HCEC 1CT (cell line): ENCODE measurements at regions not wholly inside any gene's neighbourhood (a gene's known extent, or its start where the extent isn't known, plus 50 kb on each side); places are given as distances from the start of the nearest gene placed in this dataset.
"Not testable (repeated sequence)": the region's sequence is repeated elsewhere in the genome, so short reads cannot be mapped to it uniquely, and the experiment has no call there.

ENCODE experiments used
- DNase-seq: peaks from one replicate; pipeline ENCODE4 v3.0.0-alpha.2; 2017

DNA sequence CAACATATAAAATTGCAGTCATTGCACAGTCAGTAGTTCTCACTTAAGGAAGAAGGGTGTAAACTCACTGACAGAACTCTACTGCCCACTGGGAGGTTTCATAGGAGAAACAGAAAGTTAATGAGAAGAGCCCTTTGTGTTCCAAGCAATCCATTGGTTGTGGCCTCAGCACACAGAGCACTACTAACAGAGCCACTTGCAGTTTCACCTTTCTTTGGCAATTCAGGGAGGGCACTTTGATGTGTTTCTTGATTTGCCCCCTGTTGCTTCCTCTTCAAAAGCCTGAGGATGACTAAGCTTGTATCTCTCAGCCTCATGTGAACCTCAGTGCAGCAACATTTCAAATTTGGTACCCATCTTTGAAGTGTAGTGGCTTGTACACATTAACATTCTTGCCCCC is 409.4 kb downstream of the DMRTA1 start:
- no peak for DNase-seq

DNA sequence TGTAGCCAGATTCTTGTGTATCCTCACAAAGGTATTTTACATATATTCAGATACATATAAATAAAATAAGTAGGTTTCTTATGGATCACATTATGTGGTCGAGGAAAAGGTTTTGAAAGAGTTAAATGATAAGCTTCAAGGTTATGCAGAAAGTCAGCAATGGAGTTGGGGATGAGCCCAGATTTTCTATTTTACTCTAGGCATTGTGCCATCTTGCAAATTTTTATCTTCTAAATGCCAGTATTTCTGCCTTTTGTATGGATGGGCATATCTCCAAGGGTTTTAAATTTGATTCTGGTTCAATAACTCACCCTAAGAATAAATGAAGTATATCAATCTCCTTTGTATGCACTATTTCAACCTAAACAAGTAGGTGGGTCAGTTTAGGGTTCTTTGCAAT is 410.7 kb downstream of the DMRTA1 start:
- DNase-seq: no peak

DNA sequence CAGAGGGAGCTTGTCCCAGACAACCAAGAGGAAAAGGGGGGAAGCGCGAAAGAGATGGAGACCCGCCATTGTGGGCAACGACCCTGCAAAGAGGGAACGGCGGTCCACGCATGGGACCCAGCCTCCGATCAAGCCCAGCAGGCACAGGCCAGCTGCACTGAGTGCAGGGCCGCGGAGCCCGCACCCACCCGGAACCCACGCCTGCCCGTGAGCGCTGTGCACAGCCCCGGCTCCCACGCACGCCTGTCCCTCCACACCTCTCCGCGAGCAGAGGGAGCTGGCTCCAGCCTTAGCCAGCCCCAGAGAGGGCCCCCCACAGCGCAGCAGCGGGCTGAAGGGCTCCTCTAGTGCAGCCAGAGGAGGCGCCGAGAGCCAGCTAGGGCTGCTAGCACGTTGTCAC is 416.5 kb downstream of the DMRTA1 start:
- DNase-seq: no peak

DNA sequence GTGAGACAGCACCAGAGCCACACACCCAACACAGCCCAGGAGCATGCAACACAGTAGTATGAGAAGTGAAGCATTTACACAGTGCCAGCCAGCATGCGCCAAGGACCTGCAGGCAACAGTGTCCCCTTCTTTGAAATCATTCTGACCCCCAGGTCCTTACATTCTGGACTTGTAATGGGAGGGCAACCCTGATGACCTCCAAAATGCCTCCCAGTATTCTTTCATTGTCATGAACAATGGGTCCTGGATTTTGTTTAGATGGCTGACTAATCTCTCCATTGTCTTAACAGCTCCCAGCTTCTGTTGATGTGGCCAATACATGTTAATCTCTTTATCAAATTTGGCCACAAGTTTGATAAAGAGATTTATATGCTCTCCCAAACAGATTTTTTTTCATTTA is 417.1 kb downstream of the DMRTA1 start:
- no peak for DNase-seq

DNA sequence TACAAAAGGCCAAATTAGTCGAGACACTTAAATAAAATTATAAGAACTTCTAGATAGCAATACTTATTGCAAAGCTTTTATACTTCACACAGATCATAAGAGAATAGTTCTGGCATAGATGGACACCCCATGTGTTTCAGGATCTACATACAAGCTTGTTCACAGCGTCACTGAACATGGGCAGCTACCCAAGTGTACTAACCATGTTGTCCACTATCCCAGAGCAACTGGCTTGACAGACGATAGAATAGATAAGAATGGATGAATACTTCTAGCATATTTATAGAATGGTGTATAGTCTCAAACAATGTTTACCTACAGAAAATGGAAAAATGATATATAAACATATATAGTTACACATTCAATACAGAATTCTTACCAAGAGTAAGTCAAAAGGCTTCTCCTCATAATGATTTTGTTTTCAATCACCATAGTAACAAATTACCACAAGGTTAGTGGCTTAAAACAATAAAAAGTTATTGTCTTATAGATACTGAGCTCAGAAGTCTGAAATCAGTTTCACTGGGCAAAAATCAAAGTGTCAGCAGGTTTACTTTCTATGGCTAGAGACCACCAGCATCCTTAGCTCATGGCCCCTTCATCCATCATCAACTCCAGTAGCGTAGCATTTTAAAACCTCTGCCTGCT is 446.7 kb downstream of the DMRTA1 start:
- no peak for DNase-seq

DNA sequence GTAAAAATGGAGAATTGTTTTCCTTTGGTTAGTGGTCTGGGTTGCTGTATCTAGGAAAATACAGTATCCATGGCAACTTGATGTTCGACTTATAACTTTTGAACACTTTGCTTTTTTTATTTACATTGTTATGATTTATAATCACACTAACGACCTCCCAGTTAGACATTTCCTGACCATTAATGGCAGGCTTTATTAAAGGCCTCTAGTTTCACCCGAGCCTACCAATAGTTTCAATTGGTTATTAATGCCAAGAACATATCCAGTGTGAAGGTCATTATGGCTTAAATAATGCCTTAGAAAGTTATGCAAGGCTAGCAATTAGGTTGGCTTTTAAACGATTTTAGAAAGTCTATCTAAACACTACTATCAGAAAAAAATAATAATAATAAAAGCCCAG is 452.0 kb downstream of the DMRTA1 start:
- DNase-seq: no peak

DNA sequence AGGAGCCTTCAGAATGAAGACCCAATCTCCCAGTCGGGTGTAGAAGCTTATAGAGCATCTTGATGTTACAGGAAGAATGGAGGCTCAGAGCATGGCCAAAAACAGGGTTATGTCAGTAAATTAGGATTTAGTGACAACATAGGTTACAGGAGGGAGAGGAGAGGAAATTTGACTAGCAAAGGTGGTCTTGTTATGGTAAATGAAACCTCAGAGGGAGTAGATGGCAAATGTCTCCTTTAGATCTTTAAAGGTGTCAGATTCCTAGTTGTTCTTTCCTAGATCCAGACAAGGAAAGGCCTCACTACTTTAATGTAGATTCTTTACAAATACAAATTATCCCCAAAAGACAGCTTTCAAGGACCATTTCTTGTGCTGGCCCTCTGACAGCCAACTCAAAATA is 465.0 kb downstream of the DMRTA1 start:
- no peak for DNase-seq

DNA sequence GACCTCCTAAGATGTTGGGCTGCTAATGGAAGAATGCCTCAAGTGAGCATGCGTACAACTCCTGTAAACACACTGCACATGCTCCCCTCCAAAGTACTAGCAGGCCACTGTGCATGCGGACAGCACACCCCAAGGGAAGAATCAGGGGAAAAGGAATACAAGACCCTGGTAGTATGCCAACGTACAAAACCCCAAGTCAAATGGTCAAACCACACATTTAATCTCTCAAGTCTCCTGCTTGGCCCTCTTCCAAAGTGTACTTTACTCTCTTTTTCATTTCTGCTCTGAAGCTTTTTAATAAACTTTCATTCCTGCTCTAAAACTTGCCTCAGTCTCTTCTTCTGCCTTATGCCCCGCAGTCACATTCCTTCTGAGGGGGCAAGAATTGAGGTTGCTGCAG is 466.4 kb downstream of the DMRTA1 start:
- DNase-seq: no peak

DNA sequence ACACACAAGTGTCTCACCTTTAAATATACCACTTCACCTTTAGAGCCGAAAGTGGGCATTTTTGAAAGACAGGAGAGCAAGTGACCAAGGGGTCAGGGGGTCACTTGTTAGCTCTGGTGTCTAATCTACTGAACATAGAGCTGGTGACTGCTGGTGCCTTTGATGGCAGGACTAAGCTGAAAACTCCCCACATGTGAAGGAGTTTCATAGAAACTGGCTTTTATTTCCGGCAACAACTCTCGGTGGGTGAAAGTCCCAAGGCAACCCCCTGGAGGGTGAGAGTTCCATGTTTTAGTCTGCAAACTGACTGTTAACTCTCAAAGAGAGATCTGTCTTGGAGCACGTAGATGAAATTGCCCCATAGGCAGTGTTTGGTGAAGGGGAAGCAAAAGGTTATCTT is 466.9 kb downstream of the DMRTA1 start:
- DNase-seq: no peak

DNA sequence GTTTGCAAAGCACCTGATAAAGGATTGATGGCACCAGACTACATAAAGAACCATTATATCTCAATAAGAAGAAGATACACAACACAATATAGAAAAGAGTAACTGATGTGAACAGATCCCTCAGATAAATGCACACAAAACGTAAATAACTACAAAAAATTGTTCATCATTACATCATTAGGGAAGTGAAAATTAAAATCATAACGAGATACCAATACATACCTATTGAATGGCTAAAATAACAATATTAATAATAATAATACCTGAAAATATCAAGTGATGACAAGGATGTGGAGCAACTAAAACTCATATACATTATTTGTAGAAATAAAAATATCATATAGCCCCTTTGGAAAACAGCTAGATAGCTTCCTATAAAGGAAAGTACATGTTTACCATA is 469.5 kb downstream of the DMRTA1 start:
- no peak for DNase-seq

DNA sequence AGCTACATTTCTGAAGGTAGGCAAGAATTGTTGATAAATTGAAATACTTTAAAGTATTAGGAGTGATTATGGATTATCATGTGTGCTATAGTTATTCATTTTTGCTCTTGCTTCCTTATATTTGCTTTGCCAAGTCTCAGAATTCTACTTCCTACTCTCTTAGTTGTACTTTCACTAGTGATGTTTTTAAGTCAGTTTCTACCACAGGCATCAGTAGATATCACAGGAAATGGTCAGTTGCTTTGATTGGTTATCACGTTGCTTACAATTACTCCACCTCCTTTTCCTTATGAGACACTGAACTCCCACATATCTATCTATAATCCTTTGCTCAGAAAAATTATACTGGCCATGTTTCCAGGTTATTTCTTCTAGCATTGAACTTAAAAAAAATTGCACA is 472.8 kb downstream of the DMRTA1 start:
- DNase-seq: no peak

DNA sequence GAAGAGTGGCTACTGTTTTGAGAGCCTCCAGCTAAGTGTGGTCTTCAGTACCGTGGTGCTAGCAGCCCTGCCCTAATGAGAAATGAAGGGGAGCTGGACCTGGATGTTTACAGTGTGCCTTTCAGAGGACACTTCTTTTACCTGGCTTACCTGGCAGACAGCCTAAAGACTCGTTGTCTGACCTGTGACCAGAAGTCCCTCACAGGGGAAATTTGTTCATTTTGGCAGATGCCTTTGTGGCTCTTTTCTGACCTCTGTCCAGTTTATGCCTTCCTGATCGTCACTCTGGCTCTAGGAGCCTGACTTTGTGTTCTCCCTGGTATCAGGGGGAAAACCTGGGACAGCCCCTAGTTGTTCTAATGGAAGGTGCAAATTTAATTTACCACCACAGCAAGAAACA is 475.1 kb downstream of the DMRTA1 start:
- no peak for DNase-seq

DNA sequence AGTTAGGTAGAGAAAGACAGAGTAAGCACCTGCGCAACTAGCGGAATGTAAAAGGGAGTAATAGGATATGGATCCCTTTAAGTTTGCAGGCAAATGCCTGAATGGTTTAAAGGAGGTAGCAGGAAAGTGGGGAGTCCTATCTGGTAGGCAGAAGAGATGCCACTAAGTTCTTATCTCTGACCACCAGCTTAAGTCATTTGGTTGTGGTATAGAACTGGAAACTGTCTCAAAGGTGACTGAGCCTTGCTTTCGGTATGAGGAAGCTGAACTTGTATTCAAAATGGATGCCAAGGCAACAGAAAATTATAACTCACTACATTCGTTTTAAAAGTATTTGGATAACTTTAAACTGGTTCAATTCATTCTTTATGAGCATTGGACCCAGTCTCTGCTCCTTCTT is 475.6 kb downstream of the DMRTA1 start:
- no peak for DNase-seq

DNA sequence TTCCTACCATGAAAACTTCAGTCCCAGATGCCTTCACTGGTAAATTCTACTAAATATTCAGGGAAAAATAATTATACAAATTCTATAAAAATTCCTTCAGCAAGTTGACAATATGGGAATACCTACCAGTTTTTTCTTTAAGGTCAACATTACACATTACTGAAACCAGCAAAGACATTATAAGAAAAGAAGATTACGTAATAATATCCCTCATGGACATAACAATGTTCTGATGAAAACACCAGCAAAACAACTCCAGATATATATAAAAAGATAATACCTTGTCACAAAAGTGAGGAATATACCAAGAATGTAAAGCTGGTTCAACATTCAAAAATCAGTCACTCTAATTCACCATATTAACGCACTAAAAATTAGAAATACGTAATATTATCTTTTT is 507.9 kb downstream of the DMRTA1 start:
- no peak for DNase-seq

DNA sequence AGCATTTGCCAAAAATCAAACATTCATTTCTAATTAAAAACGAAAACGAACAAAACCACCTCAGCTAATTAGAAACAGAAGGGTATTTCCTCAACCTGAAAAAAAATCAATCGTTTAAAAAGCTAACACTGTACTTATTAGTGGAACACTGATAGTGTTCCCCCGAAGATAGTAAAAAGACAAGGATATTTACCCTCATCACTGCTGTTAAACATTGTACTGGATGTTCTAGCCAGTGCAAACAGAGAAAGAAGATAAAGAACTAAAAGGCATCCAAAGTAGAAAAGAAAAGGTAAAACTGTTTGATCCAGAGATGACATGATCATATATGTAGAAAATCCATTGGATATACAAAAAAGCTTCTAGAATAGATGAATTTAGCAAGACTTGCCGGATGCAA is 508.3 kb downstream of the DMRTA1 start:
- no peak for DNase-seq

DNA sequence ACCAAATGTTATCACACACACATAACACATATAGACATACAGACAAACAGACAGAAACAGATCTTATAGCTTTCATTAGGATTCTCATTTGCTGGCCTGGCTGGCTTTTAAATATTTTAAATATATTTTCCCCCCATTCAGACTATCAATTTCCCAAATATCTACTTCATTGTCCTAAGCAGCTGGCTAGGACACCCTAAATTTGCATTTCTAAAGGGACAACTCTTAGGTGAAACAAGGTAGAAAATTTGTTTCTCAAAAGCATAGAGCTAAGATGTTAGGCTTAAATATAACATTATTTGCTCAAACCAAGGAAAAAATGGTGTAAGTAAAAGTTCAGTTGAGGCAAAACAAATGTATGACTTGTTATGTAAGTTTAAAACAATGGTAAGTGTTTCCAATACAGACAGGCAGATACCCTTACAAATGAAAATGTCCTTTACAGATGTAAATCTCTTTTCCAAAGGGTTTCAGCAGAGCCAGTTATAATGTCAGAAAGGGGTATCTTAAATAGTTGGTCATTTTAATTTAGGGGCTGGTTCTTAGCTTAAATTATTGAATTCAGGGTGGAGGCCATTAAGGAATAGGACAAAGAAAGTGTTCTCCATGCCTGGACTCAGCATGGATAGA is 522.8 kb downstream of the DMRTA1 start:
- no peak for DNase-seq

DNA sequence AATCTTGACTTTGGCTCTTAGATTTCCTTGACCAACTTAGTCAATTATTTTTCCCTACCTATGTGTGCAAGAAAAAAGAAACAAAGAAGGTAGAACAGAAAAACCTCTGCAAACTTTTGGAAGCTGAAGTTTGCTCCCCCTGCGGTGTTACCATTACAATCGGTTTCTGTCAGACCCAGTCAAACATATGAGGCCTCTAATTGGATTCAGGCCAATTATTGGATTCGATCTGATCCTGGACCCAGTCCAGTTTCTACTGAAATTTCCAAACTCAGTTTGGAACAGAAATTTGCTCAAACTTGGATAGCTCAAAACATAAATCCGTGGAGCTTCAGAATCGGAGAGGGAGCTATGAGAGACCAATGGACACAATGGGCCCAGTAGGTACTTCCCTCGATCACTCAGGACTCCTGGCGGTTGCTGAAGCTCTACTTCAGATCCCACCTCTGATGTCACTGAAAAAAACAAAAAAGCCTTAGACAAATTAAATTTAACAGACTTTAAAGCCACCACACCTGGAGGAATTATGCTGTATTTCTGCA is 523.9 kb downstream of the DMRTA1 start:
- no peak for DNase-seq

DNA sequence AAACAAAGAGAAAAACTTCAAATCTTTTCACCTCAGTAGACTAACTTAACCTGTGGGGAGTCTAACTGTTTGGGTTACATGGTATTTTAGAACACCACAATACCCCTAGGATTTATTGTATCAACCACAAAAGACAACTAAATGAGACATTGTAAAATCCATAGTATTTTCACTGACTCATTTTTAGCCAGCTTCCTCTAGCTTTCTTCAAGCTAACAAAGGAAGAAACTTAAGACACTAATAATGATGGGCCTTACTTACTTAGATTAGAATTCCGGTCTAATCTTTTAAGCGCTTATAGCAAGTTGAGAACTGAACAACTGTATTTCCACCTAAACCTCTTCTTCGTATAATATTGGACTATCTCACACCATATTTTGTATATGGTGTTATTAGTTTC is 529.3 kb downstream of the DMRTA1 start:
- DNase-seq: no peak

DNA sequence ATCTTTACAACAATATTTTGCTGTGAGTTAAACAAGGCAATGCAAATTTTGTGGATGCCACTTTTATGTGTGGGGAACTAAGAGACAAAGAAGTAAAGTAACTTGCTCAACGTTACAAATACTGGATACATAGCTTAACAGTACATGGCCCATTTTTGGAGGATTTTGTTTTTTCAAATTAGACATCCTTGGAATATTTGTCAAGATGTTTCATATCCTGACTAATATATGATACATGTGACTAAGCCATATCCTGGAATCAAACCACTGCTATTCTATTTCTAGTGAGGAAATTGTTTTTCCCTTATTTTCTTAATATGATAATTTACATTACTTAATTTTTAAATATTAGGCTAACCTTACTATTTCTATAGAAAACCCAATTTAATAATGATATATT is 529.8 kb downstream of the DMRTA1 start:
- DNase-seq: peak; percentile 11

DNA sequence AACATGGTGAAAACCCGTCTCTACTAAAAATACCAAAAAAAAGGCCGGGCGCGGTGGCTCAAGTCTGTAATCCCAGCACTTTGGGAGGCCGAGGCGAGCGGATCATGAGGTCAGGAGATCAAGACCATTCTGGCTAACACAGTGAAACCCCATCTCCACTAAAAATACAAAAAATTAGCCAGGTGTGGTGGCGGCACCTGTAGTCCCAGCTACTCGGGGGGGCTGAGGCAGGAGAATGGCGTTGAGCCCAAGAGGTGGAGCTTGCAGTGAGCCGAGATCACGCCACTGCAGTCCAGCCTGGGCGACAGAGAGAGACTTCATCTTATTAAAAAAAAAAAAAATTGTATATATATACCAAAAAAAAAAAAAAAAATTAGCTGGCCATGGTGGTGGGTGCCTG is 533.8 kb downstream of the DMRTA1 start:
- not testable (repeated sequence) for DNase-seq

DNA sequence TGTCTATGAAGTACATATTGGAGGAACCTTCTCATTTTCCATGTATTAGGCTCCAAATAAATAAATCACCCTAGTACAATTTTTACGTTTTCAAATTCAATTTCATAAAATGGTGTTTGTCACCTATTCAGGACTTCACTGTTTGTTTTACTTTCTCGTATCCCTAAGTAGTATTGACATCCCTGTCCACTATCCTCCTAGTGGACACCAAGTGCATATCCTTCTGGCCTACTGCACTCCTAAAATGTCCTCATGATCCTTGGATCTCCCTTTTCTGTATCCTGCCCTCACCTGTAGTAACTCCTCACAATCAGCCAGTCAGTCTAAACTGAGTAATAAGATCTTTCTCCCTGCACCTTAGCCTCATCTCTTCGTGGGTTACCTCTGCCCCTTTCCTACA is 539.9 kb downstream of the DMRTA1 start:
- DNase-seq: no peak

DNA sequence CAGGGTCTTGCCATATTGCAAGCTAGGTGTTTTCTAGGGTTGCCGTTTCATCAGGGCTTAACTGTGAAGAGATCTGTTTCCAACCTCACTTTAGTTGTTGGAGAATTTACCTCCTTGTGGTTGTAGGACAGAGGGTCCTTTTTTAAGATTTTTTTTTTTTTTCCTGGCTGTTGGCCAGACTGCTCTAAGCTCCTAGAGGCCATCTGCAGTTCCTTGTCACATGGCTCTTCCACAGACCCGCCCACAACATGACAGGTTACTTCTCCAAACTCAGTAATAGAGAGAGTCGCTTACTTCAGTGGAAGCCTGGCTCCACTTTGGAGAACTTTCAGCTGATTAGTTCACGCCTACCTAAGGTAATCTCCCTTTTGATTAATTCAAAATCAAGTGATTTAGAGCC is 543.7 kb downstream of the DMRTA1 start:
- no peak for DNase-seq

DNA sequence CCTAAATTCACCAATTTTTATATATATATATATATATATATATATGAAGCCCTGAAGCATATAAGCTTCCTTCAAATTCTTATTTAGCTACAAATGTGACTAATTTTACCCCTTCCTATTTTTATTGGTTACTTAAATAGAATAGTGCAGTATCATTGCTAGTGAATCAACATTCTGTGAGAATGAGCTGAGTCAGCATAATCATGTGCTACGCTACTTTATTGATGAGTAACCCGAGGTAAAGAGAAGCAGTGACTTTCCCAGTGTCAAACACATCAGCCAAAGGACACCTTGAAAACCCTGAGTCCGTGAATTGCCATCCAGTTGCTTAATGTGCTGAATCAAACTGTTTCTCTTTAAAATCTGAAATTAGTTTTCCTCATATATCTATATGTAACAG is 546.2 kb downstream of the DMRTA1 start:
- DNase-seq: no peak

DNA sequence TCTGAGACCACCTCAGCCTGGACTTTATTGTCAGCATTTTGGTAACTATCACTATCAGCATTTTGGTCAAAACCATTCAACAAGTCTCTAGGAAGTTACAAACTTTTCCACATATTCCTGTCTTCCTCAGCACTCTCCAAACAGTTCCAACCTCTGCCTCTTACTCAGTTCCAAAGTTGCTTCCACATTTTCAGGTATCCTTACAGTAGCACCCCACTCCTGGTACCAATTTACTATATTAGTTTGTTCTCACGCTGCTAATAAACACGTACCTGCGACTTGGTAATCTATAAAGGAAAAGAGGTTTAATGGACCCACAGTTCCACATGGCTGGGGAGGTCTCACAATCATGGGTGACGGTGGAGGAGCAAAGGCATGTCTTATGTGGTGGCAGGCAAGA is 551.3 kb downstream of the DMRTA1 start:
- DNase-seq: no peak

DNA sequence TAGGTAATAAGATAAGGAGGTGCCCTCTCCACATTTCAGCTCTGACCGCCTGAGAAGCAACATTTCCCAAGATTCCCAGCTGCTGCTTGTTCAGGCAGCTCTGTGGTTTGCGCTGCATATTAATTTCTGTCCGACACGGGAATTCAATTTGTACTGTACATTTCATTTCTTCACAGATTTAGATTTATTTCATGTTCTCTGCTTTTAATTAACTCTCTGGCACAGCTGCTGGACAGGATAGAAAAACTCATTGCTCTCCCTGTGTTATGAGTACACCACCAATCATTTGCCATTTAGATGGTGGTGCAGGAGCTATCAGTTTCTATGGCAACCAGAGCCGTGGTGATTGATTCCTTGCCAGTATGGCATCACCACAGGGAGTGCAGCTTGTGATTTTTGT is 558.5 kb downstream of the DMRTA1 start:
- no peak for DNase-seq
